HG02973 (cell line): ENCODE measurements at regions not wholly inside any gene's neighbourhood (a gene's known extent, or its start where the extent isn't known, plus 50 kb on each side); places are given as distances from the start of the nearest gene placed in this dataset.
"Not testable (repeated sequence)": the region's sequence is repeated elsewhere in the genome, so short reads cannot be mapped to it uniquely, and the experiment has no call there.

Experiments
- ATAC-seq: cut with Tn5 transposase; IDR thresholded peaks from one replicate; pipeline ENCODE4 v1.9.1; 2021; ENCODE audit warnings: moderate library complexity; ENCODE audit not compliant: unreplicated experiment

DNA sequence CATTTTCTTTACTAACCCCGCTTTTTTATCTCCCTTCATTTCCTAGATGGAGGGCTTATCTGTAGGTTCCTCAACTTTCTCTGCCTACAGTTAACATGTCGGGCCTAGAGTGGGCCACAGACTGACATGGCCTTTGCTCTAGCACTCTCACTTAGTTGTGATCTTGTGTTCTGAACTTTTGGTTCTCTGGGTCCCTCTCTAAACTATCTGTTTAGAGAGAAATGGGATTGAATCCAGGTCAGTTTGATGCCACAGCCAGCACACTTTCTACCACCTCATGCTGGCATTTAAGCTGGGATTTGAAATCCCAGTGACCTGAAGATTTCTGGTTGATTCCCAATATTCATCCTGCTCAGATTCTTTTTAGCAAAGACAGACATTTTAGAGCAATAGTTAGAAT, 388.5 kb upstream of the PAPPA start:
- no peak for ATAC-seq

DNA sequence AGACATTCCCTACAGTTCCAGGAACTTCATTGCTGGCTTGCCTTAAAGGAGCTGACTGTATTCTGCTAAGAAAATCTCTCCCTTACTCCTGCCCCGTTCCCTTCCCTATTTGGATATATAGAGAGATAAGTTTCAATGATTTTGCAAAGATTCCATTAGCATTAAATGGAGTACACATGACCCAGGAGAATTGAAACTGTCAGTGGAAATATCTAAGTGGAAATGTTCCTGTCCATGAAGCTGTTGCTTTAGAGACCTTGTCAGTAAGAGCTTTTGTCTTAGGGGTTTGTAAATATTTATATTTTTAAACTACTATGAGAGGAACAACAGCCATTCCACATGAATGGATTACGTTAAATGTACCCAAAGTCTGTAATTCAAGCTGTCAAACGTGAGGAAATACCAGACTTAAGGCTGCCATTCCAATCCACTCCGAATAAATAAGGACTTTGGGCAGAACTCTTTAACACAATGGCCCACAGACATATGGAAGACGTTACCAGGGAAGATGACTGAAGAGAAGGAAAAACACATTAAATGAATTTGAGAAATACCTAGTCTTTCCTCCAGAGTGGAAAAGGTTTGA, 387.1 kb upstream of the PAPPA start:
- no peak for ATAC-seq

- no peak for ATAC-seq
These were observed 383.1 kb upstream of the PAPPA start for GRCh38 chr9:115770521-115770920.

DNA sequence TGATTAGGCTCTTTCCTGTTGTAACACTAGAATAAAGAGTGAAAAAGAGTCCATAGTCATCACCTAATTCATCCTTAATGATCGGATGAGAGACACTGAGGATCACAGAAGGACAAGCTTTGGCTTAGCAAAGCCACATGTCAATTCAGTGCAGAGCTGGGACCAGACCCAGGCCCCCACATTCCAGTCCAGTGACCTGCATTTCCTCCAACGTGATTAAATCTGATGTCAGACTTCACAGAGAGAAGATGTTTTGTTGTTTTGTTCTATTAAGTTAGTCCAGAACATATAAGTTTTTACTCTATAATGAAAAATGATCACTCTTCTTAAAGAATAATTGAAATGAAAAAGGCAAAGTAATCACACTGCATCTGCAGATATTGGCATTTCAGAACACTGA, 377.9 kb upstream of the PAPPA start:
- ATAC-seq: no peak

DNA sequence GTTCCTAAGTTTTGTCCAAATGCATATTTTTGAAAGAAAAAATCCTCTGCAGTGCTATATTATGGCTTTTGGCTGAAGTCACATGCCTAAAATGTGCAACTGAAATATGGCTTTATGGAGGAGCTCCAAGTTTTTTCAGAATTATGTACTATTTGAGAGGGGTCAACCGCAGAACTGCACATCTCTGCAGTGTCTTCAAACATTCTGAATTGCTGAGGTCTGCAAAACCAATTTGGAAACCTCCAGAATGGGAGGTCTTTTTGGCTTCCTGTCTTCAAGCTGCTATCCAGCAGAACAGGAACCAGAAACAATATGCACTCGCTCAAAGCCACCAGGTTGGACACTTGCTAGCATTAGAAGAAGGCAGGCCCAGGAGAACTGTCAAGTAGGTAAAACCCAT, 376.0 kb upstream of the PAPPA start:
- no peak for ATAC-seq

GRCh38 chr9:115781070-115781736, 372.4 kb upstream of the PAPPA start:
- no peak for ATAC-seq

DNA sequence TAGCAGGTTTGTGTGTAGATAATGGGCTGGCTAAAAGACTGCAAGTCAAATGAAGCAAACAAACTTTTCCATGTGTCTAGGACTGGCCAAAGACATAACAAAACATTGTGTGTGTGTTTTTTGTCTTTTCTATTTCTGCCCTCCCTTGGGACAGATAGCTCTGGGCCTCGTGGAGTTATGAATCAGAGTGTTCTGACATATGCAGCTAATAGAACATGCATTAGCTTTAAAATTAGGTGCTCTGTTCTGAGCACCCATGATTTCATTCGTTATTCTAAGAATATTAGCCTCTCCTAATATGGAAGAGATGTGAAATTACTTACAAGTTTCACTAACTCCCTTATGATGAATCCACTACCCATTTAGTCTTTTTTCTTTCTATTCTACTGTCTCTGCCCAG, 367.3 kb upstream of the PAPPA start:
- no peak for ATAC-seq

DNA sequence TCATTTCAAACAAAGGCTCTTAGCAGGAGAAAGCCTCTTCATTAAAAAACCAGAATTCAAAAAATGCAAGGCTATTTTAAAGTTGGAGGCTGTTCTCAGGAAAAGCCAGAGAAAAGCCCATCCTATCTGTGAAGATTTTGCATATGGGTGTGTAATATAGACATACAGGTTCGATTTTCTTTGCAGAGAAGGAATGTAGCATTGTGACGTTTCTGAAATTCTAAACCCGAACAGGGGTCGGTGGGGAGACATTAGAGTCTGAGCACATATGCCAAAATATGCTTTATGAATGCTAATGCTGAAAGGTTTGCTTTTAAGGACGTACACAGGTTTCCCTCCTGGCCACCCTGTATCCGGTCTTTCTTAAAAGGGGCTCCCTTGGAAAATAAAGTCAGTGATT, 363.1 kb upstream of the PAPPA start:
- no peak for ATAC-seq

DNA sequence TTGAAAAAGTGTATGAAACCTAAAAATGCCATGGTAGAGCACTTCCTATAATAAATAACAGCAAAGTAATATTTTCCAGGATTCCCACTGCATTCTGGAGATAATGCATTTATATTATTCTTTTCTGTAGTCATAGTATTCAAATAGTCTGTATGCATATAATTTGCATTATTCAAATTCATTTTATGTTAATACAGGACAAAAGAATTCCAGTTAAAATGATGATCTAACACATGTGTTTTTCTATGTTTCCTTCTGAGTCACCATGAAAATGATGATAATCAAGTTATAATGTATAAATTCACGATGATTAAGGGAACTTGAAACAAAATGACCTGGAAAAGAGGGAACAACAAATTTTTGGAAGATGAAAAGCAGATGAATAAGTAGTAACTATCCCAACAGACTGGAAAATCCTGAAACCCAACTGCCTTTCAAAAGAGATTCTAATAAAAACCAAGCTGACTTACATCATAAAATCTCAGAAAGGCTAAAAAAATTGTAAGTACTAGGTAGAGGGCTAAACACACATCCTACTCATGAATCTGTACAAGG, 358.6 kb upstream of the PAPPA start:
- ATAC-seq: no peak

- no peak for ATAC-seq
These were observed 353.9 kb upstream of the PAPPA start for GRCh38 chr9:115799734-115800133.

DNA sequence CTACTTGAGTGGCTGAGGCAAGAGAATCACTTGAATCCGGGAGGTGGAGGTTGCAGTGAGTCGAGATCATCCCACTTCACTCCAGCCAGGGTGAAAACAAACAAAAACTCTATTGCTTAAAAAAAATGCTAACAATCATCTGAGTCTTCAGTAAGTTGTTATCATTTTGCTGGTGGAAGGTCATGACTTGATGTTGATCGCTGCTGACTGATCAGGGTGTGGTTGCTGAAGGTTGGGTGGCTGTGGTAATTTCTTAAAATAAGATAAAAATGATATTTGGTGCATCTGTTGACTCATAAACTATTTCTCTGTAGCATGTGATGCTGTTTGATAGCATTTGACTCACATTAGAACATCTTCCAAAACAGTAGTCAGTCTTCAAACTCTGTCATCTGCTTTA, 349.4 kb upstream of the PAPPA start:
- no peak for ATAC-seq

DNA sequence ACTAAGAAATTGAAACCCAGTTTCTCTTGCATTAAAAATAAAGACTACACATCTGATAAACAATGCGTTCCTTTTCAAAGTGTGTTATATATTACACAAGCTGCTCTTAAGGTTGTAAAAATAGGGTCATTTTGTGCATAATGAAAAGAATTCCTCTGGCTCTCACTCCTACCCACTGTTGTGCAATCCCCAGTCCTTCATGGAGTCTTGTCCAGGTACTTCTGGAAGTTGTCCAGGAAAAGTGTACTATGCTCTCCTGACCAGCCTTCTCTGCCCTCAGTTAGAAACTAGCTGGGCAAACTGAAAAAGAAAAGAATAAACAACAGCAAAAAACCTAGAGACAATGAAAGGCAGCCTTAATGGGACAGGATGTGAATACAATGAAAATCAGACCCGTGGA, 345.5 kb upstream of the PAPPA start:
- ATAC-seq: no peak

- no peak for ATAC-seq
These were observed 344.9 kb upstream of the PAPPA start for GRCh38 chr9:115808695-115809094.

GRCh38 chr9:115810166-115810565, 343.4 kb upstream of the PAPPA start:
- ATAC-seq: no peak

DNA sequence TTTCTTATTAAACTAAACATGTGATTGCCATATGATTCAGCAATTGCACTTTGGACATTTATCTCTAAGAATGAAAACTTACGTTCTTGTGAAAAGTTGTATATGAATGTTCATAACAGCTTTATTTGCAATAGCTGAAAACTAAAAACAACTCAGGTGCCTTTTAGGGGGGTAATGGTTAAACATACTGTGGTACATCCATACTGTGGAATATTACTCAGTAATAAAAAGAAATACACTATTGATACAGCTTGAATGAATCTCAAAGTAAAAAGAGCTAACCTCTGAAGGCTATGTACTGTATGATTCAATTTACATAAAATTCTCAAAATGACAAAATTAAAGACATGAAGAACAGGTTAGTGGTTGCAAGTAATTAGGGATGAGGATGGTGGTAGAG, 339.5 kb upstream of the PAPPA start:
- no peak for ATAC-seq

DNA sequence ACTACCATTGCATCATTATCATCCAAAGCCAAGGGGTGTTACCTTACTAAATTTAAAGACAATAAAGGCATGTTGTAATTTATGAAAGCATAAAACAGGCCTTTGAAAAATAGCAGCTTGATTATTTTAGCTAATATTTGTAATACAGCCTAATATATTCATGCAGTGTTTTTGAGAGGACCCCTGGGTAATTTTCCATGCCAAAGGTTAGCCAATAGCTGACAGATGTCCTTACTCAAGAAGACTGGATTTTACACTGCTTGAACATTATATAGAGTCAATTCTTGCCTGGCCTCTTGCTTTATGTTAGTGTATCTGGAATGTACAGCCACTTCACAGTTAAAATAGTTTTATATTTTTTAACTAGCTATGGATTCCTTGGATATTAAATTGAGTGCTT, 337.8 kb upstream of the PAPPA start:
- no peak for ATAC-seq

GRCh38 chr9:115818651-115819050, 334.9 kb upstream of the PAPPA start:
- not testable (repeated sequence) for ATAC-seq

GRCh38 chr9:115832031-115832430, 321.6 kb upstream of the PAPPA start:
- ATAC-seq: no peak

DNA sequence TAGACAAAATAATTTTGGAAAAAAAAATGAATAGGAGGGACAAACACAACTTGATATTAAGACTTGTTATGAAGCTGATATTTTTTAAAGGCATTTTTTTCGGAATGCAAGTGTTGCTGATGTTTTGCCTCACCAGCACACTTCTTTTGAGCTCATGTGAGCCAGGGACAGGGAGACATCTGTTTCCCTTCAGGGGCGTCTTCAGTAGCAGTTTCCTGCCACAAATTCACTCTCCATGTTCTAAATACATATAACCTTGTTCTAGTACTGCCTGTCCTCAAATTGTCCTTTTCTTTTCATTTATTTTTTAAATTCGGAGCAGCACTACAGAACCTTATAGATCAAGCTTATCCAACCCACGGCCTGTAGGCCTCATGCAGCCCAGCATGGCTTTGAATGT, 316.0 kb upstream of the PAPPA start:
- no peak for ATAC-seq

GRCh38 chr9:115838417-115838816, 315.2 kb upstream of the PAPPA start:
- no peak for ATAC-seq

DNA sequence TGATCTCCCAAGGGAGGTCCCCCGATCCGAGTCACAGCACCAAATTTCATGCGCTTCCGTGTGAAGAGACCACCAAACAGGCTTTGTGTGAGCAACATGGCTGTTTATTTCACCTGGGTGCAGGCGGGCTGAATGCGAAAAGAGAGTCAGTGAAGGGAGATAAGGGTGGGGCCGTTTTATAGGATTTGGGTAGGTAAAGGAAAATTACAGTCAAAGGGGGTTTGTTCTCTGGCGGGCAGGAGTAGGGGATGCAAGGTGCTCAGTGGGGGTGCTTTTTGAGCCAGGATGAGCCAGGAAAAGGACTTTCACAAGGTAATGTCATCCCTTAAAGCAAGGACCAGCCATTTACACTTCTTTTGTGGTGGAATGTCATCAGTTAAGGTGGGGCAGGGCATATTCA, 309.2 kb upstream of the PAPPA start:
- not testable (repeated sequence) for ATAC-seq

DNA sequence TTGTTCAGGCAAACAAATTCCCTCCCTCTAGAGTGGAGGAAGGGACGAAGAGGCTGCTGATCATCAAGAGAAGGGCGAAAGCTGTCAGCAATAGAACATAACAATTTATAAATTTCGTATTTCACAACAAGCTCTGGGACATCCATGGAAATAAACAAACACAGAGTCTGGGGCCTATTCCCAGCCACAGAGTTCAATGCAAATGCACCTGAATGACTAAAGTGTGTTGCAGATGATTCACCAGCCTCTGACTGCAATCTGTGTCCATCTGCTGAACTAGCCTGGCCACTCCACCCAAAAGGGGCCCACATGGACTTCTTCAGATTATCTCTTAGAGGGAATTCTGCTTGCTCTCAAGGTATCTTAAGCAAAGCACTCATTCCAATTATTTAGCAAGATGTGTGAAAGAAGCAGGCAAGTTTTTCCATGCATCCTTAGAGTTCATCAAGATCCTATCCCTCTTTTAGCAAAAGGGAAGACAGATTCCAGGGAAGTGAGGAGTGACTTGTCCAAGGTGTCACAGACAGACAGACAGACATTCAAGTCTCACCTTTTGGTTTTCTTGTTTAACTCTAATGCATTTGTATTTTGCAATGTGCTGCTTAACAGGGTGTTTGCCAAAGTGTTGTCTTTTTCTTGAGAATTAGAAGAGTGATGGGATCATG, 307.8 kb upstream of the PAPPA start:
- ATAC-seq: no peak
